ENCODE measurements at regions not wholly inside any gene's neighbourhood (a gene's known extent, or its start where the extent isn't known, plus 50 kb on each side); places are given as distances from the start of the nearest gene placed in this dataset.

DNA sequence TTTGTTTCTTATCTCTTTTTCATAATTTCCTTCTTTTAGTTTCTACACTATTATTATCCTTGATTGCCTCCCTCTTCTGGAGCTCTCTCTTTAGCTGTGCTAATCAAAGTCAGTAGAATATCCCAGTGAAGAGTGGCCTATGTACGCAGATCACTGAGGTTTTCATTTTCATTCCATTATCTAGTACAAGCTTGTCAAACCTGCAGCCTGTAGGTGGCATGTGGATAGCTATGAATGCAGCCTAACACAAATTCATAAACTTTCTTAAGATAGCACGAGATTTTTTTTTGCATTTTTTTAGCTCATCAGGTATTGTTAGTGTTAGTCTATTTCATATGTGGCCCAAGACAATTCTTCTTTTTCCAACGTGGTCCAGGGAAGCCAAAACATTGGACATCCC, 825.7 kb upstream of the MAP3K7 start (continued):
- no peak for TF ChIP-seq SIN3A (conservative IDR thresholded peaks at IDR 0.05 in 1 of 2, IDR thresholded peaks at IDR 0.05 in 1 of 2; ENCODE audit: low read depth in 1 of 2, low read length in 2 of 2)

Data from H1 (cell line).